ENCODE measurements at regions not wholly inside any gene's neighbourhood (a gene's known extent, or its start where the extent isn't known, plus 50 kb on each side); places are given as distances from the start of the nearest gene placed in this dataset.

DNA sequence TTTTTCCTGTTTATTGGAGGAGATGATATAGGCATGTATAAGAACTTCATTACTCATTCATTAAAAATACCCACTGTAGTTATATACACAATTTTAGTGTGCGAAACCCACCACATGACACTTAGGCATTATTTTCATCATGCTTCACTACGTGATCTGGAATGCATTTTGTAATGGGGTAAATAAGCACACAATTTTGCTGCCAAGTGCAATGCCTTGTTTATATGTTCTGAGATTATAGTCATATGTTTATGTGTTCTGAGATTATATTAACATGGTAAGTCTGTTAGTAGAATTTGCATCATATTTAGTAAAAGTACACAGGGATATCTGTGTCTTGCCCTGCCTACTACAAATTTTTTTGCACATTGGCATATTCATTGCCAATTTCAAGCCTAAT, 1123.0 kb downstream of the LRFN5 start:
- H3K36me3 ChIP-seq (ENCODE audit: control insufficient read depth, insufficient read depth, low read length), result no peaks in the 10 kb centered on the region
- H3K27me3 ChIP-seq (ENCODE audit: control insufficient read depth, insufficient read depth, low read length), result no peaks in the 10 kb centered on the region
- ATAC-seq, result no peak
- in situ Hi-C loops (cut with HindIII; ENCODE audit: low pct_unique_long_range_greater_than_20kb, low sequenced_read_pairs) (no loop called here), intact Hi-C loops (cut with micrococcal nuclease; ENCODE audit: unreplicated experiment) (no loop called here)
- ChIA-PET POLR2A (no interaction called here), CTCF (no interaction called here)
- no peak for TF ChIP-seq TCF7L2 (IDR thresholded peaks at IDR 0.05; ENCODE audit: low read depth, low read length)
- no peak for TF ChIP-seq REST (IDR thresholded peaks at IDR 0.05; ENCODE audit: insufficient read depth in 1 of 2, low read depth in 2 of 2, low read length in 1 of 2)
- TF ChIP-seq SIN3A (IDR thresholded peaks at IDR 0.05; ENCODE audit: borderline replicate concordance, insufficient read depth, low read depth, low read length), result no peak
- TF ChIP-seq POLR2AphosphoS5 (IDR thresholded peaks at IDR 0.05; ENCODE audit: low read depth, low read length), result no peak
- no peak for TF ChIP-seq CTCF (IDR thresholded peaks at IDR 0.05)
- H3K27ac ChIP-seq (ENCODE audit: low read length), result no peak overlapping the region
- no peaks in the 10 kb centered on the region for H3K9me3 ChIP-seq (ENCODE audit: control insufficient read depth, insufficient read depth, low read depth, low read length)
- no peak for DNase-seq (ENCODE audit: low read depth, low spot score)
- BruUV-seq (replicated peaks), result no TSS peak
- no peaks in the 10 kb centered on the region for H3K4me1 ChIP-seq (ENCODE audit: control insufficient read depth, insufficient read depth, low read length)
- no peak overlapping the region for H3K4me3 ChIP-seq (ENCODE audit: low read depth in 2 of 2, low read length in 2 of 2)

- Histone ChIP-seq H3K27me3 (ENCODE audit: control insufficient read depth, insufficient read depth, low read length) (no peaks in the 10 kb centered on the region), H3K4me1 (ENCODE audit: control insufficient read depth, insufficient read depth, low read length) (no peaks in the 10 kb centered on the region), H3K9me3 (ENCODE audit: control insufficient read depth, insufficient read depth, low read depth, low read length) (no peaks in the 10 kb centered on the region), H3K4me3 (ENCODE audit: low read depth in 2 of 2, low read length in 2 of 2) (no peak overlapping the region), H3K36me3 (ENCODE audit: control insufficient read depth, insufficient read depth, low read length) (no peaks in the 10 kb centered on the region), H3K27ac (ENCODE audit: low read length) (no peak overlapping the region)
- in situ Hi-C loops (cut with HindIII; ENCODE audit: low pct_unique_long_range_greater_than_20kb, low sequenced_read_pairs) (no loop called here), intact Hi-C loops (cut with micrococcal nuclease; ENCODE audit: unreplicated experiment) (no loop called here)
- BruUV-seq (replicated peaks), result no TSS peak
- ChIA-PET POLR2A (no interaction called here), CTCF (no interaction called here)
- TF ChIP-seq POLR2AphosphoS5 (IDR thresholded peaks at IDR 0.05; ENCODE audit: low read depth, low read length) (no peak), SIN3A (IDR thresholded peaks at IDR 0.05; ENCODE audit: borderline replicate concordance, insufficient read depth, low read depth, low read length) (no peak), TCF7L2 (IDR thresholded peaks at IDR 0.05; ENCODE audit: low read depth, low read length) (no peak), REST (IDR thresholded peaks at IDR 0.05; ENCODE audit: insufficient read depth in 1 of 2, low read depth in 2 of 2, low read length in 1 of 2) (no peak), CTCF (IDR thresholded peaks at IDR 0.05) (no peak)
- DNase-seq (ENCODE audit: low read depth, low spot score) (no peak), ATAC-seq (no peak)
Measured at GRCh38 chr14:42719391-42719790, 1112.7 kb downstream of the LRFN5 start.

Data from Panc1 (cell line).